ENCODE measurements at regions not wholly inside any gene's neighbourhood (a gene's known extent, or its start where the extent isn't known, plus 50 kb on each side); places are given as distances from the start of the nearest gene placed in this dataset.

DNA sequence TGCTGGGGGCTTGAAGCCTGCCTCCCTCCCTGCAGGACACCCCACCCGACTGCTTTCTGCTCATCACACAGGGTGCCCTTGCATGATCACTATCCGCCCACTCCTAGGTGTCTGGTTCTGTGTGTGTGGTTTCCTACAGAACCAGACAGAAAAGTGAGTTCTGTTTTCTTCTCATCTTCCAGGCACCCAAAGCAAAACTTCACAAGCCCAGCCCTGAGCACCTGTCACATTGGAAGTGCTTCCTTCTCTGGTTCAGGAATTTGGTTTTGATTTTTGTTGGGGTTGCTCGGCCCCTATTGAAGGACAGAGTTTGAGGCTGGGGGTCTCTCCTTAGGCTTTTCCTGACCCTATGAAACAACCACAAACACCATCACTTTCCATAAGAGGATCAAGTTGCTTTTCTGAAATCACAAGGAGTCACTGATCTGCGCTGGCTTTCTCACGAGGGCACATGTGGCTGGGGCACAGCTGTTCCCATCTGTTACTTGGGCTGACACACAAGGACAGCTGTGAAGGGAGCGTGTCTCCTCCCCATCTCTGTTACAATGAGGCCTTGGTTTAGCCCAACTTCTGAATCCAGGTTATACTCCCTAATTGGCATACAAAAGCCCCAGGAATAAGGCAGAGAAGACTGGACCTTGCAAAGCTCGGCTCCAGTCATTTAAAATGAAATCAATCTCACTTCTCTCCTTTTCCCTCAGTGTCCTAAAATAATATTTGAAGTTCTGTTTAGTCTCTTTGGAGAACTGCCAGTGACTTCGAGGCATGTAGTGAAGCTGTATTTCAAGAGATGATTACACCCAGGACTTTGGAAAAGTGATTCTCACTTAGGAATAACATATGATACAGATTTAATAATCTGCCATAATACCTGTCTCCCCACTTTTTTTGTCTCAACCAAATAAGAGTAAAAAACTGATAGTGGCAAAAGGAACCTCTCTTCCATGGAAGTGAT lies 213.1 kb upstream of the GAS1 start:
- DNase-seq (ENCODE audit: low read depth in 1 of 2, low spot score in 2 of 2): no peak
- no peaks in the 10 kb centered on the region for H3K4me1 ChIP-seq (replicated peaks in 1 of 4; ENCODE audit: control insufficient read depth in 3 of 4, insufficient read depth in 4 of 4, low read length in 3 of 4)
- no peak overlapping the region for H3K4me3 ChIP-seq (ENCODE audit: extremely low read depth in 1 of 4, insufficient read depth in 2 of 4, low read depth in 3 of 4, low read length in 4 of 4)
- H2BK5ac ChIP-seq (ENCODE audit: low read depth, low read length): no peak overlapping the region
- no peak overlapping the region for H4K8ac ChIP-seq (ENCODE audit: extremely low read depth, insufficient read depth, low read length)
- H2BK120ac ChIP-seq (replicated peaks; ENCODE audit: low read depth, low read length): no peak overlapping the region
- no peak overlapping the region for H3K9ac ChIP-seq (replicated peaks in 1 of 4; ENCODE audit: extremely low read depth in 1 of 4, low read depth in 3 of 4, low read length in 3 of 4)
- H2AK5ac ChIP-seq (ENCODE audit: low read depth, low read length): no peak overlapping the region
- H3K79me2 ChIP-seq (ENCODE audit: control insufficient read depth in 1 of 2, insufficient read depth in 2 of 2, low read length in 2 of 2): no peaks in the 10 kb centered on the region
- H2BK12ac ChIP-seq (ENCODE audit: low read depth, low read length): no peak overlapping the region
- 0 out of 2 replicates have a peak overlapping the region, but pooled peaks have one; percentile 31 for H2AFZ ChIP-seq (ENCODE audit: low read length)
- no peaks in the 10 kb centered on the region for H4K20me1 ChIP-seq (replicated peaks in 1 of 2; ENCODE audit: control insufficient read depth in 1 of 2, insufficient read depth in 2 of 2, low read length in 2 of 2)
- no peak overlapping the region for H3K4ac ChIP-seq (replicated peaks; ENCODE audit: insufficient read length, low read depth, low read length)
- FAIRE-seq: no peak
- CTCF ChIA-PET (ENCODE audit: partially characterized antibody): interaction anchor here (0.9 to 1.1 kb wide), 2 partner anchors 9 to 33 kb away, joined by 3 to 5 read pairs; no protein-coding TSS in a partner anchor
- H3K18ac ChIP-seq (ENCODE audit: extremely low read depth, low read length): no peak overlapping the region
- H3K4me2 ChIP-seq (ENCODE audit: insufficient read depth in 1 of 2, low read depth in 2 of 2, low read length in 2 of 2): no peak overlapping the region
- no peak overlapping the region for H4K91ac ChIP-seq (replicated peaks; ENCODE audit: insufficient read length, low read length)
- H3K23ac ChIP-seq (ENCODE audit: insufficient read length): no peak overlapping the region
- no peaks in the 10 kb centered on the region for H3K36me3 ChIP-seq (ENCODE audit: control insufficient read depth in 2 of 4, insufficient read depth in 4 of 4, low read length in 3 of 4)
- no peaks in the 10 kb centered on the region for H3K27me3 ChIP-seq (replicated peaks in 1 of 4; ENCODE audit: control insufficient read depth in 3 of 4, extremely low read depth in 1 of 4, insufficient read depth in 3 of 4, low read length in 3 of 4)
- no peaks in the 10 kb centered on the region for H3K9me3 ChIP-seq (ENCODE audit: insufficient read depth in 2 of 2, low read depth in 1 of 2, low read length in 1 of 2)
- POLR2A ChIA-PET (ENCODE audit: partially characterized antibody): no interaction called here
- H3K56ac ChIP-seq (replicated peaks; ENCODE audit: insufficient read length, low read depth, low read length): no peak overlapping the region
- H3K79me1 ChIP-seq (ENCODE audit: low read depth, low read length): no peaks in the 10 kb centered on the region
- H3K23me2 ChIP-seq (ENCODE audit: low read depth, low read length): no peaks in the 10 kb centered on the region
- WGBS, 2 experiments (ENCODE audit: extremely low coverage in 1 of 2, insufficient coverage in 1 of 2, insufficient read length in 1 of 2, insufficient replicate concordance in 2 of 2, low coverage in 1 of 2, low lambda C conversion rate in 2 of 2, missing lambda C conversion rate in 1 of 2): 85% methylated on average over 8 of the region's 8 CpGs; no CpG with 5 or more reads in 1 of the 2 experiments
- no peak overlapping the region for H2BK15ac ChIP-seq (ENCODE audit: low read length)
- no peak overlapping the region for H3K27ac ChIP-seq (ENCODE audit: low read depth, low read length)
- no peak overlapping the region for H2BK20ac ChIP-seq (ENCODE audit: low read length)
- no peak overlapping the region for H3K14ac ChIP-seq (ENCODE audit: insufficient read length)
- no peak overlapping the region for H4K5ac ChIP-seq (ENCODE audit: insufficient read length, low read depth, low read length)
- TF ChIP-seq CHD1 (IDR thresholded peaks at IDR 0.05; ENCODE audit: low read depth, low read length) (no peak), TBP (IDR thresholded peaks at IDR 0.05; ENCODE audit: low read depth, low read length) (no peak), CBX5 (IDR thresholded peaks at IDR 0.05; ENCODE audit: low read depth, low read length) (no peak), POLR2A (IDR thresholded peaks at IDR 0.05; ENCODE audit: control extremely low read depth in 1 of 2, low read depth in 2 of 2, low read length in 2 of 2) (no peak), PHF8 (conservative IDR thresholded peaks at IDR 0.05; ENCODE audit: low read depth, low read length) (no peak), TAF7 (optimal IDR thresholded peaks at IDR 0.05; ENCODE audit: borderline replicate concordance, low read depth, low read length) (no peak), TAF1 (IDR thresholded peaks at IDR 0.05; ENCODE audit: low read depth, low read length) (no peak), CHD2 (IDR thresholded peaks at IDR 0.05; ENCODE audit: low read length) (no peak), SRF (IDR thresholded peaks at IDR 0.05; ENCODE audit: low read depth, low read length) (no peak), SP2 (IDR thresholded peaks at IDR 0.05; ENCODE audit: low read length) (no peak), HDAC6 (IDR thresholded peaks at IDR 0.05; ENCODE audit: low read depth, low read length) (no peak), KDM5A (IDR thresholded peaks at IDR 0.05; ENCODE audit: low read length) (no peak), YY1 (IDR thresholded peaks at IDR 0.05; ENCODE audit: low read depth, low read length) (no peak)
- TF ChIP-seq, protein P1, sequence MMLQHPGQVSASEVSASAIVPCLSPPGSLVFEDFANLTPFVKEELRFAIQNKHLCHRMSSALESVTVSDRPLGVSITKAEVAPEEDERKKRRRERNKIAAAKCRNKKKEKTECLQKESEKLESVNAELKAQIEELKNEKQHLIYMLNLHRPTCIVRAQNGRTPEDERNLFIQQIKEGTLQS (IDR thresholded peaks at IDR 0.05; ENCODE audit: insufficient read depth, low read depth, low read length): no peak
